IMR-90 (cell line): ENCODE measurements at regions not wholly inside any gene's neighbourhood (a gene's known extent, or its start where the extent isn't known, plus 50 kb on each side); places are given as distances from the start of the nearest gene placed in this dataset.
A peak's percentile ranks its signal among the peaks of the same experiment; 100 is the strongest.

Experiments used
- ATAC-seq: fragments of 200-7000 bp; cut with Tn5 transposase; 2 replicates; pipeline ENCODE4 v1.9.1; 2020; ENCODE audit warnings: low read depth, mild to moderate bottlenecking, moderate library complexity
- BruUV-seq: library from RNA; stranded (reverse); fragments of 400-500 nt; replicated peaks from 2 replicates; lab custom pipeline; 2021; lab: Mats Ljungman, UMichigan
- CTCF ChIA-PET: fragments of 300-600 bp; formaldehyde crosslinking; extraction: SDS; loops from one replicate; lab custom pipeline; 2021; ENCODE audit warnings: antibody characterized with exemption; lab: Yijun Ruan, JAX
- POLR2A ChIA-PET: fragments of 300-600 bp; sonication (Branson Sonifier 250); formaldehyde crosslinking; loops from one replicate; lab custom pipeline; 2022; ENCODE audit warnings: antibody characterized with exemption; ENCODE audit not compliant: unreplicated experiment; lab: Charles Lee
- DNase-seq: peaks from one replicate; pipeline ENCODE4 v3.0.0; 2013
- H2AFZ ChIP-seq: replicated peaks from 2 replicates; pipeline ENCODE3; 2013; ENCODE audit warnings: low read length, mild to moderate bottlenecking; ENCODE audit not compliant: poor library complexity
- H2AK5ac ChIP-seq: 2 replicates; pipeline ENCODE4 v1.6.1; 2013; ENCODE audit warnings: low read depth, low read length, inconsistent platforms
- H2AK9ac ChIP-seq: replicated peaks from 2 replicates; pipeline ENCODE3; 2013; ENCODE audit warnings: mild to moderate bottlenecking, low read depth, low read length, moderate library complexity; ENCODE audit not compliant: poor library complexity
- H2BK120ac ChIP-seq: 2 replicates; pipeline ENCODE4 v1.6.1; 2013; ENCODE audit warnings: low read depth, low read length, inconsistent platforms
- H2BK15ac ChIP-seq: 3 replicates; pipeline ENCODE4 v1.6.1; 2013; ENCODE audit warnings: low read depth, low read length, inconsistent platforms
- H2BK20ac ChIP-seq: 2 replicates; pipeline ENCODE4 v1.6.1; 2013; ENCODE audit warnings: low read depth, mild to moderate bottlenecking, inconsistent platforms, low read length, moderate library complexity
- H2BK5ac ChIP-seq: 2 replicates; pipeline ENCODE4 v1.6.1; 2013; ENCODE audit warnings: mild to moderate bottlenecking, low read depth, low read length, inconsistent platforms; ENCODE audit not compliant: poor library complexity, severe bottlenecking
- H3K14ac ChIP-seq: replicated peaks from 2 replicates; pipeline ENCODE4 v1.6.1; 2013; ENCODE audit warnings: low read depth, low read length, inconsistent platforms
- H3K18ac ChIP-seq: 2 replicates; pipeline ENCODE4 v1.6.1; 2013; ENCODE audit warnings: low read depth, low read length, control low read depth
- H3K23ac ChIP-seq: 2 replicates; pipeline ENCODE4 v1.6.1; 2013; ENCODE audit warnings: low read depth, low read length, inconsistent platforms
- H3K27ac ChIP-seq: 2 replicates; pipeline ENCODE4 v1.5.1; 2013; ENCODE audit warnings: mild to moderate bottlenecking, control low read depth, low read length; ENCODE audit not compliant: insufficient read depth
- H3K27me3 ChIP-seq: 2 replicates; pipeline ENCODE4 v1.6.1; 2013; ENCODE audit warnings: low read length; ENCODE audit not compliant: control insufficient read depth, insufficient read depth
- H3K36me3 ChIP-seq: 2 replicates; pipeline ENCODE4 v1.6.1; 2013; ENCODE audit warnings: low read length, mixed read lengths; ENCODE audit not compliant: control insufficient read depth, insufficient read depth
- H3K4ac ChIP-seq: 2 replicates; pipeline ENCODE4 v1.6.1; 2013; ENCODE audit warnings: low read depth, low read length, inconsistent platforms
- H3K4me1 ChIP-seq: 2 replicates; pipeline ENCODE4 v1.6.1; 2013; ENCODE audit warnings: low read length, mixed read lengths; ENCODE audit not compliant: control insufficient read depth, insufficient read depth
- H3K4me2 ChIP-seq: 2 replicates; pipeline ENCODE4 v1.6.1; 2013; ENCODE audit warnings: low read depth, mild to moderate bottlenecking, control low read depth, low read length, moderate library complexity
- H3K4me3 ChIP-seq: 2 replicates; pipeline ENCODE4 v1.5.1; 2013; ENCODE audit warnings: low read depth, mild to moderate bottlenecking, control low read depth, low read length, moderate library complexity; ENCODE audit not compliant: insufficient read depth
- H3K56ac ChIP-seq: 2 replicates; pipeline ENCODE4 v1.6.1; 2013; ENCODE audit warnings: low read length, inconsistent platforms; ENCODE audit not compliant: insufficient read depth; ENCODE audit errors: extremely low read depth
- H3K79me1 ChIP-seq, 2 experiments: 2 replicates each; pipeline ENCODE4 v1.6.1; 2013; ENCODE audit warnings: low read length in 2 of 2, inconsistent platforms in 1 of 2, low read depth in 1 of 2
- H3K9ac ChIP-seq: 2 replicates; pipeline ENCODE4 v1.6.1; 2013; ENCODE audit warnings: low read depth, low read length, control low read depth
- H3K9me1 ChIP-seq: 2 replicates; pipeline ENCODE4 v1.6.1; 2013; ENCODE audit warnings: low read length, inconsistent platforms; ENCODE audit not compliant: insufficient read depth
- H3K9me3 ChIP-seq: 2 replicates; pipeline ENCODE4 v1.6.1; 2013; ENCODE audit warnings: low read length; ENCODE audit not compliant: control insufficient read depth, insufficient read depth
- H4K20me1 ChIP-seq: 2 replicates; pipeline ENCODE4 v1.6.1; 2013; ENCODE audit warnings: low read length, inconsistent platforms; ENCODE audit not compliant: insufficient read depth
- H4K5ac ChIP-seq: 2 replicates; pipeline ENCODE4 v1.6.1; 2013; ENCODE audit warnings: mild to moderate bottlenecking, low read depth, low read length, control low read depth
- H4K8ac ChIP-seq, 2 experiments: 2 replicates each; pipeline ENCODE4 v1.6.1; 2013; ENCODE audit warnings: low read depth in 2 of 2, low read length in 2 of 2, control low read depth in 1 of 2, inconsistent platforms in 1 of 2
- H4K91ac ChIP-seq: 2 replicates; pipeline ENCODE4 v1.6.1; 2013; ENCODE audit warnings: low read depth, low read length, inconsistent platforms; ENCODE audit not compliant: insufficient read depth
- BHLHE40 ChIP-seq: fragments of 150-350 bp; IDR thresholded peaks from 2 replicates; pipeline ENCODE4 v1.6.1; 2016; ENCODE audit warnings: mild to moderate bottlenecking, low read depth, low read length
- CTCF ChIP-seq: conservative IDR thresholded peaks from 2 replicates; pipeline ENCODE4 v1.5.1; 2012; ENCODE audit warnings: mild to moderate bottlenecking, low read depth, low read length, improper control_type of control experiment
- FOS ChIP-seq: fragments of 150-350 bp; IDR thresholded peaks from 2 replicates; pipeline ENCODE4 v1.6.1; 2016; ENCODE audit warnings: low read depth, low read length
- MAFK ChIP-seq: IDR thresholded peaks from 2 replicates; pipeline ENCODE4 v1.6.1; 2012; ENCODE audit warnings: low read depth, low read length, improper control_type of control experiment
- RAD21 ChIP-seq: IDR thresholded peaks from 2 replicates; pipeline ENCODE4 v1.6.1; 2012; ENCODE audit warnings: low read length, improper control_type of control experiment
- RCOR1 ChIP-seq: IDR thresholded peaks from 2 replicates; pipeline ENCODE4 v1.6.1; 2012; ENCODE audit warnings: mild to moderate bottlenecking, low read length, improper control_type of control experiment; ENCODE audit not compliant: insufficient replicate concordance
- USF2 ChIP-seq: fragments of 150-350 bp; IDR thresholded peaks from 2 replicates; pipeline ENCODE4 v1.6.1; 2017; ENCODE audit warnings: mild to moderate bottlenecking, antibody characterized with exemption, low read length, low read depth
- WGBS, 2 experiments: methylation state at CpG; one replicate each; pipeline versions ENCODE4 v1.1.5 to v1.1.7; 2013; ENCODE audit warnings: missing lambda C conversion rate in 2 of 2; ENCODE audit not compliant: insufficient read length in 1 of 2; ENCODE audit errors: extremely low coverage in 2 of 2; 5-methylcytosine and 5-hydroxymethylcytosine counted together
- dilution Hi-C: fragments of 300-500 bp; cut with HindIII; formaldehyde crosslinking; loops from one replicate; pipeline ENCODE4 v1.14.3; 2018; ENCODE audit warnings: low sequenced_read_pairs; ENCODE audit not compliant: unreplicated experiment
- in situ Hi-C: fragments of 300-500 bp; cut with MboI; formaldehyde crosslinking; loops from 3 replicates; pipeline ENCODE4 v1.14.3; 2019; ENCODE audit warnings: low sequenced_read_pairs, inconsistent platforms, mixed read lengths
- intact Hi-C: fragments of 100-400 bp; cut with micrococcal nuclease; formaldehyde crosslinking; loops from 2 replicates; pipeline ENCODE4 v1.10.0; 2022

GRCh38 chr2:71807581-71808451 lies 339.8 kb downstream of the CYP26B1 start:
- in situ Hi-C loops = loop anchor here (10.0 kb wide), 1 partner anchor 347 kb away; no protein-coding TSS in a partner anchor
- intact Hi-C loops = no loop called here
- no peak overlapping the region for H3K9ac ChIP-seq

More at GRCh38 chr2:71807581-71808451, 339.8 kb downstream of the CYP26B1 start:
- no peak overlapping the region for H3K4ac ChIP-seq
- peak; percentile 11; the same call in 1 of the 2 replicates for ATAC-seq
- H2AFZ ChIP-seq = no peak overlapping the region
- H2AK5ac ChIP-seq = no peak overlapping the region
- no peak overlapping the region for H3K56ac ChIP-seq
- H3K4me2 ChIP-seq = no peak overlapping the region; the same call in 1 of the 2 replicates
- no peak overlapping the region for H2BK20ac ChIP-seq
- no peaks in the 10 kb centered on the region for H3K9me1 ChIP-seq
- TF ChIP-seq USF2 = no peak
- no peak for TF ChIP-seq MAFK
- TF ChIP-seq RCOR1 = no peak
- no peak for TF ChIP-seq RAD21
- no peak for TF ChIP-seq CTCF
- TF ChIP-seq BHLHE40 = no peak
- no peak for TF ChIP-seq FOS
- H2BK5ac ChIP-seq = no peak overlapping the region
- CTCF ChIA-PET = interaction anchor here (1.9 kb wide), 1 partner anchor 10 kb away, joined by 4 read pairs; no protein-coding TSS in a partner anchor
- no peak overlapping the region for H4K5ac ChIP-seq
- no peak overlapping the region for H2AK9ac ChIP-seq
- H3K9me3 ChIP-seq = no peaks in the 10 kb centered on the region
- POLR2A ChIA-PET = no interaction called here
- no peaks in the 10 kb centered on the region for H3K79me1 ChIP-seq
- no peak overlapping the region for H2BK15ac ChIP-seq
- H3K4me1 ChIP-seq = no peaks in the 10 kb centered on the region
- H3K4me3 ChIP-seq = no peak overlapping the region
- H4K8ac ChIP-seq = no peak overlapping the region
- H3K14ac ChIP-seq = no peak overlapping the region
- 3% methylated on average over 5 of the region's 8 CpGs; no CpG with 5 or more reads in 1 of the 2 experiments for WGBS, 2 experiments
- H2BK120ac ChIP-seq = no peak overlapping the region
- no peak overlapping the region for H3K23ac ChIP-seq
- dilution Hi-C loops = no loop called here
- H4K91ac ChIP-seq = no peak overlapping the region
- H4K20me1 ChIP-seq = no peaks in the 10 kb centered on the region
- no TSS peak for BruUV-seq
- no peak overlapping the region for H3K18ac ChIP-seq
- no peak overlapping the region for H3K27ac ChIP-seq
- no peak for DNase-seq
- H3K36me3 ChIP-seq = no peaks in the 10 kb centered on the region
- H3K27me3 ChIP-seq = peaks cover 45% of the 10 kb centered on the region
